Suprapubic skin (tissue), 4 donors: ENCODE measurements at regions not wholly inside any gene's neighbourhood (a gene's known extent, or its start where the extent isn't known, plus 50 kb on each side); places are given as distances from the start of the nearest gene placed in this dataset.

Experiments
- DNase-seq, 2 donors: peaks; one replicate each; pipeline ENCODE4 v3.0.0-alpha.2; 2019; ENCODE audit warnings: low spot score in 2 of 2
- H3K27ac ChIP-seq: fragments of 200-600 bp; sonication (generic); one replicate; pipeline ENCODE4 v1.5.1; 2019
- H3K27me3 ChIP-seq: fragments of 200-600 bp; sonication (generic); one replicate; pipeline ENCODE4 v1.5.1; 2019
- H3K36me3 ChIP-seq: fragments of 200-600 bp; sonication (generic); one replicate; pipeline ENCODE4 v1.5.1; 2019
- H3K4me1 ChIP-seq: fragments of 200-600 bp; sonication (generic); one replicate; pipeline ENCODE4 v1.5.1; 2019
- H3K4me3 ChIP-seq: fragments of 200-600 bp; sonication (generic); one replicate; pipeline ENCODE4 v1.5.1; 2019; ENCODE audit warnings: mild to moderate bottlenecking
- H3K9me3 ChIP-seq: fragments of 200-600 bp; sonication (generic); one replicate; pipeline ENCODE4 v1.5.1; 2019
- CTCF ChIP-seq, 2 donors: fragments of 200-600 bp in 1 of 2; fragments of 450-650 bp in 1 of 2; sonication (generic) in 1 of 2; IDR thresholded peaks; one replicate each; pipeline ENCODE4 v1.5.1; 2016 to 2019; ENCODE audit warnings: antibody characterized with exemption in 2 of 2, mild to moderate bottlenecking in 1 of 2, moderate library complexity in 1 of 2
- EP300 ChIP-seq: sonication (generic); formaldehyde crosslinking; IDR thresholded peaks from one replicate; pipeline ENCODE4 v1.6.1; 2017; ENCODE audit warnings: antibody characterized with exemption
- POLR2A ChIP-seq, 2 donors: fragments of 450-650 bp; IDR thresholded peaks; one replicate each; pipeline ENCODE4 v1.6.1; 2017; ENCODE audit warnings: antibody characterized with exemption in 2 of 2, mild to moderate bottlenecking in 2 of 2, moderate library complexity in 2 of 2
- POLR2AphosphoS5 ChIP-seq, 3 donors: sonication (generic); formaldehyde crosslinking; IDR thresholded peaks; one replicate each; pipeline ENCODE4 v1.6.1; 2017; ENCODE audit warnings: antibody characterized with exemption in 3 of 3
- WGBS: methylation state at CpG from one replicate; pipeline ENCODE4 v1.1.5; 2018; 5-methylcytosine and 5-hydroxymethylcytosine counted together

- 38% methylated on average over 1 of the region's 3 CpGs for WGBS
- no peak for DNase-seq
- Histone ChIP-seq H3K4me3 (no peak overlapping the region), H3K27ac (no peak overlapping the region), H3K27me3 (no peaks in the 10 kb centered on the region), H3K4me1 (no peaks in the 10 kb centered on the region), H3K9me3 (no peaks in the 10 kb centered on the region), H3K36me3 (no peaks in the 10 kb centered on the region)
- TF ChIP-seq POLR2A (IDR thresholded peaks at IDR 0.05) (no peak), EP300 (no peak), CTCF (IDR thresholded peaks at IDR 0.05) (no peak), POLR2AphosphoS5 (IDR thresholded peaks at IDR 0.05) (no peak)
Observed at GRCh38 chr1:105027838-105028471, 1278.3 kb downstream of the AMY1C start.

DNA sequence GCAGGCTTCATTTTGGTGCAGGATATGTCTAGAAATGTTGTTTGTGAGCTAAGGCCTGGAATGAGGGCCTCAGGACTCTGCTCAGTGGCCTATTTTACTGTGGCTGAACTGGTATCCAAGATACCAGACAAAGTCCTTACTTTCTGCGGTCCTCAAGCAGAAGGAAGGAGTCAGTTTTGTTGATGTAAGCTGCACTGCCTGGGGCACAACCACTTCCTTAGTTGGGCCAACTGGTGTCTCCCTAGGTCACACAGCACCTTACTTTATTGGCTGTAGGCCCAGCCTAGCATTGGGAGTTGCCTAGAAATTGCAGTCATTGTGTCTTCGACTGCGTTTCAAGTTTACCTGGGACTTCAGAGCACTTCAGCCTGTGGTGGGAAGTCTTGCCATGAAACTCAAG, 1322.7 kb downstream of the AMY1C start:
- H3K4me3 ChIP-seq, result no peak overlapping the region
- no peaks in the 10 kb centered on the region for H3K27me3 ChIP-seq
- H3K27ac ChIP-seq, result no peak overlapping the region
- 100% methylated on average over 2 of the region's 3 CpGs for WGBS
- no peak for DNase-seq
- H3K4me1 ChIP-seq, result no peaks in the 10 kb centered on the region
- H3K9me3 ChIP-seq, result peaks cover 13% of the 10 kb centered on the region
- H3K36me3 ChIP-seq, result no peaks in the 10 kb centered on the region
- TF ChIP-seq EP300 (no peak), POLR2A (IDR thresholded peaks at IDR 0.05) (no peak), POLR2AphosphoS5 (IDR thresholded peaks at IDR 0.05) (no peak), CTCF (IDR thresholded peaks at IDR 0.05) (no peak)

- Histone ChIP-seq H3K27me3 (no peaks in the 10 kb centered on the region), H3K9me3 (peaks cover 13% of the 10 kb centered on the region), H3K4me3 (no peak overlapping the region), H3K27ac (no peak overlapping the region), H3K4me1 (no peaks in the 10 kb centered on the region), H3K36me3 (no peaks in the 10 kb centered on the region)
- TF ChIP-seq CTCF (IDR thresholded peaks at IDR 0.05) (no peak), POLR2AphosphoS5 (IDR thresholded peaks at IDR 0.05) (no peak), POLR2A (IDR thresholded peaks at IDR 0.05) (no peak), EP300 (no peak)
- 71% methylated on average over 3 of the region's 3 CpGs for WGBS
- no peak for DNase-seq
Observed at GRCh38 chr1:105072850-105073249, 1323.2 kb downstream of the AMY1C start.

DNA sequence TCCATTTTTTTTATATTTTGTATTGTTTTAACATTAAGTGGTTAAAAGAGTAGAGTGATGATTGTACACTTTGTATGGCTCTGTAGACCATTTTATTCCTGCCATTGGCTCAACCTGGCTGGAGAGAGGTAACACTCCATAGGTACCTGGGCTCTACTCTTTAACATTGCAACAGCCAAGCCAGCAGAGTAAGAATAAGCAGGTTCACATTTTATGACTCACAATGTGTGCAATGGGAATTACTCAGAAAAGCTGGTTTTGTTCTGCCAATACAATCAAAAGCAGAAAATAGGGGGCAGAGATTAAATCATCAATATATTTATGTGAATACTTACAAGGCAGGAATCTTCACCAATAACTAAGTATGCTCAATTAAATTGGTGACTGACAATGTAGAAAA, 1324.0 kb downstream of the AMY1C start:
- Histone ChIP-seq H3K4me1 (no peaks in the 10 kb centered on the region), H3K4me3 (no peak overlapping the region), H3K9me3 (peaks cover 8% of the 10 kb centered on the region), H3K27ac (no peak overlapping the region), H3K36me3 (no peaks in the 10 kb centered on the region), H3K27me3 (no peaks in the 10 kb centered on the region)
- DNase-seq, result no peak
- TF ChIP-seq CTCF (IDR thresholded peaks at IDR 0.05) (no peak), POLR2A (IDR thresholded peaks at IDR 0.05) (no peak), EP300 (no peak), POLR2AphosphoS5 (IDR thresholded peaks at IDR 0.05) (no peak)

GRCh38 chr1:105083611-105084010, 1333.9 kb downstream of the AMY1C start:
- DNase-seq, result no peak
- H3K36me3 ChIP-seq, result no peaks in the 10 kb centered on the region
- 78% methylated on average over 4 of the region's 4 CpGs for whole genome bisulfite sequencing
- no peak overlapping the region for H3K4me3 ChIP-seq
- H3K27me3 ChIP-seq, result no peaks in the 10 kb centered on the region
- TF ChIP-seq POLR2AphosphoS5 (IDR thresholded peaks at IDR 0.05), result no peak
- TF ChIP-seq CTCF (IDR thresholded peaks at IDR 0.05), result no peak
- TF ChIP-seq POLR2A (IDR thresholded peaks at IDR 0.05), result no peak
- no peak for TF ChIP-seq EP300
- H3K4me1 ChIP-seq, result no peaks in the 10 kb centered on the region
- H3K27ac ChIP-seq, result no peak overlapping the region
- no peaks in the 10 kb centered on the region for H3K9me3 ChIP-seq
